ENCODE measurements at regions not wholly inside any gene's neighbourhood (a gene's known extent, or its start where the extent isn't known, plus 50 kb on each side); places are given as distances from the start of the nearest gene placed in this dataset.

DNA sequence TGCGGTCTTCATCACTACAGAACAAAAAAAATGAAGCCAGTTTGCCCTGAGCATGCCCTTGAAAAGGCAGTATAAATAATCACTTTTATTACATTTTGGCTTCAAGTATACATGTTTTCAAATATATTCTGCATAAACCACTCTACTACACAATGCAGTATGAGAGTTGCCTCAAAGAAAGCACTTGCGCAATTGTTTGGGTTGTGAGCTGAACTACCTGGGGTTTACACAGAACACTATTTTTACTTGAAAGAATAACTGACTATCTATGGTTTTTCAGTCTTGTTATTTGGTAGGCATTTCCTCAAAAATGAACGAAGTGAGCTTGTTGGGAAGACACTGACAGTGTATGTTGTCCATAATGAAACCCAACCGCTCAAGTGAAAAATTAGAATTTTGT is 264.4 kb upstream of the KLF12 start:
- Histone ChIP-seq H3F3A (replicated peaks; ENCODE audit: low read depth) (no peaks in the 10 kb centered on the region), H3K27me3 (ENCODE audit: insufficient read depth) (no peaks in the 10 kb centered on the region), H3K4me3 (no peak overlapping the region), H2AFZ (no peak overlapping the region), H3K4me1 (ENCODE audit: insufficient read depth) (no peaks in the 10 kb centered on the region), H3K36me3 (ENCODE audit: insufficient read depth) (no peaks in the 10 kb centered on the region), H3K4me2 (no peak overlapping the region), H3K79me2 (replicated peaks; ENCODE audit: insufficient read depth) (no peaks in the 10 kb centered on the region), H3K27ac (ENCODE audit: low read depth) (no peak overlapping the region), H4K20me1 (replicated peaks; ENCODE audit: insufficient read depth) (no peaks in the 10 kb centered on the region), H3K9me2 (ENCODE audit: insufficient read depth) (no peaks in the 10 kb centered on the region; the same call in none of the 2 replicates)
- H3K27ac Mint-ChIP-seq: no peak overlapping the region
- H3K36me3 Mint-ChIP-seq (ENCODE audit: low read depth): 0 out of 3 replicates have a peak, but pooled peaks cover 2% of the 10 kb centered on the region
- H3K4me1 Mint-ChIP-seq: no peaks in the 10 kb centered on the region
- peaks cover 14% of the 10 kb centered on the region; the same call in 2 of the 3 replicates for H3K9me3 Mint-ChIP-seq
- TF ChIP-seq, protein P1, sequence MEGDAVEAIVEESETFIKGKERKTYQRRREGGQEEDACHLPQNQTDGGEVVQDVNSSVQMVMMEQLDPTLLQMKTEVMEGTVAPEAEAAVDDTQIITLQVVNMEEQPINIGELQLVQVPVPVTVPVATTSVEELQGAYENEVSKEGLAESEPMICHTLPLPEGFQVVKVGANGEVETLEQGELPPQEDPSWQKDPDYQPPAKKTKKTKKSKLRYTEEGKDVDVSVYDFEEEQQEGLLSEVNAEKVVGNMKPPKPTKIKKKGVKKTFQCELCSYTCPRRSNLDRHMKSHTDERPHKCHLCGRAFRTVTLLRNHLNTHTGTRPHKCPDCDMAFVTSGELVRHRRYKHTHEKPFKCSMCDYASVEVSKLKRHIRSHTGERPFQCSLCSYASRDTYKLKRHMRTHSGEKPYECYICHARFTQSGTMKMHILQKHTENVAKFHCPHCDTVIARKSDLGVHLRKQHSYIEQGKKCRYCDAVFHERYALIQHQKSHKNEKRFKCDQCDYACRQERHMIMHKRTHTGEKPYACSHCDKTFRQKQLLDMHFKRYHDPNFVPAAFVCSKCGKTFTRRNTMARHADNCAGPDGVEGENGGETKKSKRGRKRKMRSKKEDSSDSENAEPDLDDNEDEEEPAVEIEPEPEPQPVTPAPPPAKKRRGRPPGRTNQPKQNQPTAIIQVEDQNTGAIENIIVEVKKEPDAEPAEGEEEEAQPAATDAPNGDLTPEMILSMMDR (conservative IDR thresholded peaks at IDR 0.05; ENCODE audit: low read depth in 2 of 2): no peak
- TF ChIP-seq CREB1 (CRISPR knock-in tag; IDR thresholded peaks at IDR 0.05; ENCODE audit: low read depth) (no peak), NANOG (IDR thresholded peaks at IDR 0.05; ENCODE audit: borderline replicate concordance) (no peak), ZNF331 (CRISPR knock-in tag; IDR thresholded peaks at IDR 0.05; ENCODE audit: low read depth) (no peak), POLR2AphosphoS5 (IDR thresholded peaks at IDR 0.05; ENCODE audit: low read depth) (no peak), EZH2phosphoT487 (IDR thresholded peaks at IDR 0.05; ENCODE audit: unreplicated experiment) (no peak), ZNF114 (CRISPR knock-in tag; IDR thresholded peaks at IDR 0.05) (no peak), EZH2 (IDR thresholded peaks at IDR 0.05; ENCODE audit: low read depth, unreplicated experiment) (no peak), JUNB (IDR thresholded peaks at IDR 0.05; ENCODE audit: unreplicated experiment) (no peak), STAT1 (IDR thresholded peaks at IDR 0.05; ENCODE audit: unreplicated experiment) (no peak)
- TF ChIP-seq, protein P2, sequence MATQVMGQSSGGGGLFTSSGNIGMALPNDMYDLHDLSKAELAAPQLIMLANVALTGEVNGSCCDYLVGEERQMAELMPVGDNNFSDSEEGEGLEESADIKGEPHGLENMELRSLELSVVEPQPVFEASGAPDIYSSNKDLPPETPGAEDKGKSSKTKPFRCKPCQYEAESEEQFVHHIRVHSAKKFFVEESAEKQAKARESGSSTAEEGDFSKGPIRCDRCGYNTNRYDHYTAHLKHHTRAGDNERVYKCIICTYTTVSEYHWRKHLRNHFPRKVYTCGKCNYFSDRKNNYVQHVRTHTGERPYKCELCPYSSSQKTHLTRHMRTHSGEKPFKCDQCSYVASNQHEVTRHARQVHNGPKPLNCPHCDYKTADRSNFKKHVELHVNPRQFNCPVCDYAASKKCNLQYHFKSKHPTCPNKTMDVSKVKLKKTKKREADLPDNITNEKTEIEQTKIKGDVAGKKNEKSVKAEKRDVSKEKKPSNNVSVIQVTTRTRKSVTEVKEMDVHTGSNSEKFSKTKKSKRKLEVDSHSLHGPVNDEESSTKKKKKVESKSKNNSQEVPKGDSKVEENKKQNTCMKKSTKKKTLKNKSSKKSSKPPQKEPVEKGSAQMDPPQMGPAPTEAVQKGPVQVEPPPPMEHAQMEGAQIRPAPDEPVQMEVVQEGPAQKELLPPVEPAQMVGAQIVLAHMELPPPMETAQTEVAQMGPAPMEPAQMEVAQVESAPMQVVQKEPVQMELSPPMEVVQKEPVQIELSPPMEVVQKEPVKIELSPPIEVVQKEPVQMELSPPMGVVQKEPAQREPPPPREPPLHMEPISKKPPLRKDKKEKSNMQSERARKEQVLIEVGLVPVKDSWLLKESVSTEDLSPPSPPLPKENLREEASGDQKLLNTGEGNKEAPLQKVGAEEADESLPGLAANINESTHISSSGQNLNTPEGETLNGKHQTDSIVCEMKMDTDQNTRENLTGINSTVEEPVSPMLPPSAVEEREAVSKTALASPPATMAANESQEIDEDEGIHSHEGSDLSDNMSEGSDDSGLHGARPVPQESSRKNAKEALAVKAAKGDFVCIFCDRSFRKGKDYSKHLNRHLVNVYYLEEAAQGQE (IDR thresholded peaks at IDR 0.05; ENCODE audit: unreplicated experiment): no peak
- TF ChIP-seq, protein P3, sequence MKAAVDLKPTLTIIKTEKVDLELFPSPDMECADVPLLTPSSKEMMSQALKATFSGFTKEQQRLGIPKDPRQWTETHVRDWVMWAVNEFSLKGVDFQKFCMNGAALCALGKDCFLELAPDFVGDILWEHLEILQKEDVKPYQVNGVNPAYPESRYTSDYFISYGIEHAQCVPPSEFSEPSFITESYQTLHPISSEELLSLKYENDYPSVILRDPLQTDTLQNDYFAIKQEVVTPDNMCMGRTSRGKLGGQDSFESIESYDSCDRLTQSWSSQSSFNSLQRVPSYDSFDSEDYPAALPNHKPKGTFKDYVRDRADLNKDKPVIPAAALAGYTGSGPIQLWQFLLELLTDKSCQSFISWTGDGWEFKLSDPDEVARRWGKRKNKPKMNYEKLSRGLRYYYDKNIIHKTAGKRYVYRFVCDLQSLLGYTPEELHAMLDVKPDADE (IDR thresholded peaks at IDR 0.05): no peak
- TF ChIP-seq, protein P4, sequence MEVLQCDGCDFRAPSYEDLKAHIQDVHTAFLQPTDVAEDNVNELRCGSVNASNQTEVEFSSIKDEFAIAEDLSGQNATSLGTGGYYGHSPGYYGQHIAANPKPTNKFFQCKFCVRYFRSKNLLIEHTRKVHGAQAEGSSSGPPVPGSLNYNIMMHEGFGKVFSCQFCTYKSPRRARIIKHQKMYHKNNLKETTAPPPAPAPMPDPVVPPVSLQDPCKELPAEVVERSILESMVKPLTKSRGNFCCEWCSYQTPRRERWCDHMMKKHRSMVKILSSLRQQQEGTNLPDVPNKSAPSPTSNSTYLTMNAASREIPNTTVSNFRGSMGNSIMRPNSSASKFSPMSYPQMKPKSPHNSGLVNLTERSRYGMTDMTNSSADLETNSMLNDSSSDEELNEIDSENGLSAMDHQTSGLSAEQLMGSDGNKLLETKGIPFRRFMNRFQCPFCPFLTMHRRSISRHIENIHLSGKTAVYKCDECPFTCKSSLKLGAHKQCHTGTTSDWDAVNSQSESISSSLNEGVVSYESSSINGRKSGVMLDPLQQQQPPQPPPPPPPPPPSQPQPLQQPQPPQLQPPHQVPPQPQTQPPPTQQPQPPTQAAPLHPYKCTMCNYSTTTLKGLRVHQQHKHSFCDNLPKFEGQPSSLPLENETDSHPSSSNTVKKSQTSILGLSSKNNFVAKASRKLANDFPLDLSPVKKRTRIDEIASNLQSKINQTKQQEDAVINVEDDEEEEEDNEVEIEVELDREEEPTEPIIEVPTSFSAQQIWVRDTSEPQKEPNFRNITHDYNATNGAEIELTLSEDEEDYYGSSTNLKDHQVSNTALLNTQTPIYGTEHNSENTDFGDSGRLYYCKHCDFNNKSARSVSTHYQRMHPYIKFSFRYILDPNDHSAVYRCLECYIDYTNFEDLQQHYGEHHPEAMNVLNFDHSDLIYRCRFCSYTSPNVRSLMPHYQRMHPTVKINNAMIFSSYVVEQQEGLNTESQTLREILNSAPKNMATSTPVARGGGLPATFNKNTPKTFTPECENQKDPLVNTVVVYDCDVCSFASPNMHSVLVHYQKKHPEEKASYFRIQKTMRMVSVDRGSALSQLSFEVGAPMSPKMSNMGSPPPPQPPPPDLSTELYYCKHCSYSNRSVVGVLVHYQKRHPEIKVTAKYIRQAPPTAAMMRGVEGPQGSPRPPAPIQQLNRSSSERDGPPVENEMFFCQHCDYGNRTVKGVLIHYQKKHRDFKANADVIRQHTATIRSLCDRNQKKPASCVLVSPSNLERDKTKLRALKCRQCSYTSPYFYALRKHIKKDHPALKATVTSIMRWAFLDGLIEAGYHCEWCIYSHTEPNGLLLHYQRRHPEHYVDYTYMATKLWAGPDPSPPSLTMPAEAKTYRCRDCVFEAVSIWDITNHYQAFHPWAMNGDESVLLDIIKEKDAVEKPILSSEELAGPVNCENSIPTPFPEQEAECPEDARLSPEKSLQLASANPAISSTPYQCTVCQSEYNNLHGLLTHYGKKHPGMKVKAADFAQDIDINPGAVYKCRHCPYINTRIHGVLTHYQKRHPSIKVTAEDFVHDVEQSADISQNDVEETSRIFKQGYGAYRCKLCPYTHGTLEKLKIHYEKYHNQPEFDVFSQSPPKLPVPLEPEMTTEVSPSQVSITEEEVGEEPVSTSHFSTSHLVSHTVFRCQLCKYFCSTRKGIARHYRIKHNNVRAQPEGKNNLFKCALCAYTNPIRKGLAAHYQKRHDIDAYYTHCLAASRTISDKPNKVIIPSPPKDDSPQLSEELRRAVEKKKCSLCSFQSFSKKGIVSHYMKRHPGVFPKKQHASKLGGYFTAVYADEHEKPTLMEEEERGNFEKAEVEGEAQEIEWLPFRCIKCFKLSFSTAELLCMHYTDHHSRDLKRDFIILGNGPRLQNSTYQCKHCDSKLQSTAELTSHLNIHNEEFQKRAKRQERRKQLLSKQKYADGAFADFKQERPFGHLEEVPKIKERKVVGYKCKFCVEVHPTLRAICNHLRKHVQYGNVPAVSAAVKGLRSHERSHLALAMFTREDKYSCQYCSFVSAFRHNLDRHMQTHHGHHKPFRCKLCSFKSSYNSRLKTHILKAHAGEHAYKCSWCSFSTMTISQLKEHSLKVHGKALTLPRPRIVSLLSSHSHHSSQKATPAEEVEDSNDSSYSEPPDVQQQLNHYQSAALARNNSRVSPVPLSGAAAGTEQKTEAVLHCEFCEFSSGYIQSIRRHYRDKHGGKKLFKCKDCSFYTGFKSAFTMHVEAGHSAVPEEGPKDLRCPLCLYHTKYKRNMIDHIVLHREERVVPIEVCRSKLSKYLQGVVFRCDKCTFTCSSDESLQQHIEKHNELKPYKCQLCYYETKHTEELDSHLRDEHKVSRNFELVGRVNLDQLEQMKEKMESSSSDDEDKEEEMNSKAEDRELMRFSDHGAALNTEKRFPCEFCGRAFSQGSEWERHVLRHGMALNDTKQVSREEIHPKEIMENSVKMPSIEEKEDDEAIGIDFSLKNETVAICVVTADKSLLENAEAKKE (CRISPR knock-in tag; IDR thresholded peaks at IDR 0.05): no peak
- ATAC-seq (no peak), DNase-seq (ENCODE audit: low spot score) (no peak)
- no peak overlapping the region for H3K4me3 Mint-ChIP-seq
- H3K27me3 Mint-ChIP-seq (ENCODE audit: insufficient read depth, low read depth, poor library complexity): no peaks in the 10 kb centered on the region
